ENCODE measurements at regions not wholly inside any gene's neighbourhood (a gene's known extent, or its start where the extent isn't known, plus 50 kb on each side); places are given as distances from the start of the nearest gene placed in this dataset.

GRCh38 chr2:43082903-43083677 lies 143.3 kb downstream of the ZFP36L2 start:
- TF ChIP-seq EZH2 (IDR thresholded peaks at IDR 0.05; ENCODE audit: borderline replicate concordance, low read depth, low read length, severe bottlenecking) (no peak), POLR2A (IDR thresholded peaks at IDR 0.05; ENCODE audit: low read depth, low read length) (no peak), JUN (IDR thresholded peaks at IDR 0.05; ENCODE audit: borderline replicate concordance, insufficient read depth, insufficient read length, low read depth) (no peak), POLR2AphosphoS5 (IDR thresholded peaks at IDR 0.05; ENCODE audit: insufficient read depth, low read depth, low read length) (no peak), MAX (IDR thresholded peaks at IDR 0.05; ENCODE audit: insufficient read depth, insufficient read length) (no peak), FOS (IDR thresholded peaks at IDR 0.05; ENCODE audit: borderline replicate concordance, insufficient read depth, low read length) (no peak), MYC (IDR thresholded peaks at IDR 0.05; ENCODE audit: low read depth, low read length) (no peak), GATA2 (IDR thresholded peaks at IDR 0.05; ENCODE audit: insufficient read depth, insufficient read length, low read depth, low read length) (no peak)
- TF ChIP-seq, protein P1, sequence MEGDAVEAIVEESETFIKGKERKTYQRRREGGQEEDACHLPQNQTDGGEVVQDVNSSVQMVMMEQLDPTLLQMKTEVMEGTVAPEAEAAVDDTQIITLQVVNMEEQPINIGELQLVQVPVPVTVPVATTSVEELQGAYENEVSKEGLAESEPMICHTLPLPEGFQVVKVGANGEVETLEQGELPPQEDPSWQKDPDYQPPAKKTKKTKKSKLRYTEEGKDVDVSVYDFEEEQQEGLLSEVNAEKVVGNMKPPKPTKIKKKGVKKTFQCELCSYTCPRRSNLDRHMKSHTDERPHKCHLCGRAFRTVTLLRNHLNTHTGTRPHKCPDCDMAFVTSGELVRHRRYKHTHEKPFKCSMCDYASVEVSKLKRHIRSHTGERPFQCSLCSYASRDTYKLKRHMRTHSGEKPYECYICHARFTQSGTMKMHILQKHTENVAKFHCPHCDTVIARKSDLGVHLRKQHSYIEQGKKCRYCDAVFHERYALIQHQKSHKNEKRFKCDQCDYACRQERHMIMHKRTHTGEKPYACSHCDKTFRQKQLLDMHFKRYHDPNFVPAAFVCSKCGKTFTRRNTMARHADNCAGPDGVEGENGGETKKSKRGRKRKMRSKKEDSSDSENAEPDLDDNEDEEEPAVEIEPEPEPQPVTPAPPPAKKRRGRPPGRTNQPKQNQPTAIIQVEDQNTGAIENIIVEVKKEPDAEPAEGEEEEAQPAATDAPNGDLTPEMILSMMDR (IDR thresholded peaks at IDR 0.05; ENCODE audit: extremely low read depth in 1 of 2, insufficient read depth in 1 of 2, low read depth in 1 of 2, low read length in 2 of 2) = no peak

Data from endothelial cell of umbilical vein (primary cell).